MM.1S (cell line): ENCODE measurements at regions not wholly inside any gene's neighbourhood (a gene's known extent, or its start where the extent isn't known, plus 50 kb on each side); places are given as distances from the start of the nearest gene placed in this dataset.

Source experiments
- DNase-seq: peaks from one replicate; pipeline ENCODE4 v3.0.0-alpha.2; 2015
- H2AFZ ChIP-seq: fragments of 300-600 bp; sonication (generic); 2 replicates; pipeline ENCODE4 v1.6.0; 2016; ENCODE audit warnings: antibody characterized with exemption, low read length
- H3F3A ChIP-seq: fragments of 300-600 bp; sonication (generic); 2 replicates; pipeline ENCODE4 v1.6.1; 2016; ENCODE audit warnings: mild to moderate bottlenecking, antibody characterized with exemption, low read length, moderate library complexity, mixed read lengths; ENCODE audit not compliant: insufficient read depth
- H3K27ac ChIP-seq: fragments of 300-600 bp; sonication (generic); 2 replicates; pipeline ENCODE4 v1.5.1; 2016; ENCODE audit warnings: mild to moderate bottlenecking, low read length
- H3K27me3 ChIP-seq: fragments of 300-600 bp; sonication (generic); replicated peaks from 2 replicates; pipeline ENCODE4 v1.6.0; 2016; ENCODE audit warnings: low read length; ENCODE audit not compliant: insufficient read depth
- H3K36me3 ChIP-seq: fragments of 300-600 bp; sonication (generic); replicated peaks from 2 replicates; pipeline ENCODE4 v1.6.1; 2016; ENCODE audit warnings: mild to moderate bottlenecking, low read length, mixed read lengths; ENCODE audit not compliant: insufficient read depth
- H3K4me1 ChIP-seq: fragments of 300-600 bp; sonication (generic); 2 replicates; pipeline ENCODE4 v1.6.1; 2016; ENCODE audit warnings: low read length, mixed read lengths
- H3K4me2 ChIP-seq: fragments of 300-600 bp; sonication (generic); 2 replicates; pipeline ENCODE4 v1.6.0; 2016; ENCODE audit warnings: low read depth, low read length
- H3K4me3 ChIP-seq: fragments of 300-600 bp; sonication (generic); 2 replicates; pipeline ENCODE4 v1.5.1; 2016; ENCODE audit warnings: low read length, mixed read lengths
- H3K79me2 ChIP-seq: fragments of 300-600 bp; sonication (generic); 2 replicates; pipeline ENCODE4 v1.6.1; 2016; ENCODE audit warnings: mixed run types, low read length, mixed read lengths
- H3K9ac ChIP-seq: fragments of 300-600 bp; sonication (generic); 2 replicates; pipeline ENCODE4 v1.6.1; 2016; ENCODE audit warnings: low read length, mixed read lengths
- H3K9me2 ChIP-seq: fragments of 300-600 bp; sonication (generic); replicated peaks from 2 replicates; pipeline ENCODE4 v1.6.1; 2016; ENCODE audit warnings: mild to moderate bottlenecking, low read length, mixed read lengths; ENCODE audit not compliant: insufficient read depth
- H3K9me3 ChIP-seq: fragments of 300-600 bp; sonication (generic); replicated peaks from 2 replicates; pipeline ENCODE4 v1.6.1; 2016; ENCODE audit warnings: mild to moderate bottlenecking, low read length, mixed read lengths; ENCODE audit not compliant: insufficient read depth
- H4K20me1 ChIP-seq: fragments of 300-600 bp; sonication (generic); 2 replicates; pipeline ENCODE4 v1.6.1; 2016; ENCODE audit warnings: mild to moderate bottlenecking, low read length, moderate library complexity, mixed read lengths; ENCODE audit not compliant: insufficient read depth
- CTCF ChIP-seq: fragments of 300-600 bp; sonication (generic); IDR thresholded peaks from 2 replicates; pipeline ENCODE4 v1.5.1; 2016; ENCODE audit warnings: antibody characterized with exemption, low read length, mixed read lengths
- EZH2 ChIP-seq: fragments of 300-600 bp; sonication (generic); optimal IDR thresholded peaks from 2 replicates; pipeline ENCODE3; 2017; ENCODE audit warnings: low read depth, mild to moderate bottlenecking, antibody characterized with exemption, low read length, mixed read lengths
- EZH2phosphoT487 ChIP-seq: fragments of 300-600 bp; sonication (generic); IDR thresholded peaks from 2 replicates; pipeline ENCODE4 v1.6.1; 2018; ENCODE audit warnings: antibody characterized with exemption, low read length

- TF ChIP-seq EZH2, result no peak
- TF ChIP-seq EZH2phosphoT487, result no peak
- no peak for TF ChIP-seq CTCF
- no peak overlapping the region for H2AFZ ChIP-seq
- H3K36me3 ChIP-seq, result no peaks in the 10 kb centered on the region
- no peaks in the 10 kb centered on the region for H4K20me1 ChIP-seq
- no peaks in the 10 kb centered on the region for H3F3A ChIP-seq
- no peaks in the 10 kb centered on the region for H3K9me3 ChIP-seq
- DNase-seq, result no peak
- no peaks in the 10 kb centered on the region for H3K9me2 ChIP-seq
- no peaks in the 10 kb centered on the region for H3K79me2 ChIP-seq
- no peak overlapping the region for H3K27ac ChIP-seq
- H3K4me3 ChIP-seq, result no peak overlapping the region
- H3K9ac ChIP-seq, result no peak overlapping the region
- H3K27me3 ChIP-seq, result no peaks in the 10 kb centered on the region
- no peaks in the 10 kb centered on the region for H3K4me1 ChIP-seq
- no peak overlapping the region for H3K4me2 ChIP-seq
These were observed 149.6 kb upstream of the DMRT1 start for GRCh38 chr9:691825-692400.

GRCh38 chr9:692636-693129 is 148.8 kb upstream of the DMRT1 start:
- Histone ChIP-seq H3K9me3 (no peaks in the 10 kb centered on the region), H3K27me3 (no peaks in the 10 kb centered on the region), H3K79me2 (no peaks in the 10 kb centered on the region), H3F3A (no peaks in the 10 kb centered on the region), H3K4me2 (no peak overlapping the region), H4K20me1 (no peaks in the 10 kb centered on the region), H3K9me2 (no peaks in the 10 kb centered on the region), H3K4me1 (no peaks in the 10 kb centered on the region), H3K36me3 (no peaks in the 10 kb centered on the region), H3K9ac (no peak overlapping the region), H3K27ac (no peak overlapping the region), H2AFZ (no peak overlapping the region), H3K4me3 (no peak overlapping the region)
- DNase-seq, result no peak
- TF ChIP-seq CTCF (no peak), EZH2phosphoT487 (no peak), EZH2 (no peak)

GRCh38 chr9:693201-694091 is 148.1 kb upstream of the DMRT1 start:
- H3K4me2 ChIP-seq, result no peak overlapping the region
- H3K27ac ChIP-seq, result no peak overlapping the region
- H3K27me3 ChIP-seq, result no peaks in the 10 kb centered on the region
- H3K9me3 ChIP-seq, result no peaks in the 10 kb centered on the region
- H3K9me2 ChIP-seq, result no peaks in the 10 kb centered on the region
- H3K36me3 ChIP-seq, result no peaks in the 10 kb centered on the region
- H3K4me3 ChIP-seq, result no peak overlapping the region
- no peak overlapping the region for H3K9ac ChIP-seq
- DNase-seq, result no peak
- H4K20me1 ChIP-seq, result no peaks in the 10 kb centered on the region
- H2AFZ ChIP-seq, result no peak overlapping the region
- no peaks in the 10 kb centered on the region for H3K4me1 ChIP-seq
- TF ChIP-seq EZH2 (no peak), CTCF (no peak), EZH2phosphoT487 (no peak)
- H3K79me2 ChIP-seq, result no peaks in the 10 kb centered on the region
- H3F3A ChIP-seq, result no peaks in the 10 kb centered on the region
